ENCODE measurements at regions not wholly inside any gene's neighbourhood (a gene's known extent, or its start where the extent isn't known, plus 50 kb on each side); places are given as distances from the start of the nearest gene placed in this dataset.
"Not testable (repeated sequence)": the region's sequence is repeated elsewhere in the genome, so short reads cannot be mapped to it uniquely, and the experiment has no call there.

GRCh38 chr3:197364410-197365071 lies 66.1 kb upstream of the DLG1 start:
- H2AFZ ChIP-seq = no peak overlapping the region
- H3K27me3 ChIP-seq = no peaks in the 10 kb centered on the region
- no peak for DNase-seq (ENCODE audit: low spot score)
- TF ChIP-seq CTCF (IDR thresholded peaks at IDR 0.05; ENCODE audit: poor library complexity) (no peak), EZH2phosphoT487 (IDR thresholded peaks at IDR 0.05; ENCODE audit: low read depth, severe bottlenecking, unreplicated experiment) (no peak), EZH2 (IDR thresholded peaks at IDR 0.05; ENCODE audit: borderline replicate concordance) (no peak)
- H3K9me3 ChIP-seq (ENCODE audit: low read depth) = no peaks in the 10 kb centered on the region
- no peak overlapping the region for H3K4me2 ChIP-seq
- no peak overlapping the region for H3K4me3 ChIP-seq
- no peaks in the 10 kb centered on the region for H3K36me3 ChIP-seq (replicated peaks; ENCODE audit: insufficient read depth, low read depth)
- H3K4me1 ChIP-seq (ENCODE audit: insufficient read depth) = peaks cover 4% of the 10 kb centered on the region
- H3K9me2 ChIP-seq (replicated peaks; ENCODE audit: insufficient read depth) = no peaks in the 10 kb centered on the region
- 66% methylated on average over 9 of the region's 9 CpGs for WGBS (ENCODE audit: low lambda C conversion rate, missing lambda C conversion rate)
- H3K79me2 ChIP-seq = no peaks in the 10 kb centered on the region
- no peak overlapping the region for H3K27ac ChIP-seq
- no peaks in the 10 kb centered on the region for H4K20me1 ChIP-seq (ENCODE audit: insufficient read depth, poor library complexity, severe bottlenecking)

DNA sequence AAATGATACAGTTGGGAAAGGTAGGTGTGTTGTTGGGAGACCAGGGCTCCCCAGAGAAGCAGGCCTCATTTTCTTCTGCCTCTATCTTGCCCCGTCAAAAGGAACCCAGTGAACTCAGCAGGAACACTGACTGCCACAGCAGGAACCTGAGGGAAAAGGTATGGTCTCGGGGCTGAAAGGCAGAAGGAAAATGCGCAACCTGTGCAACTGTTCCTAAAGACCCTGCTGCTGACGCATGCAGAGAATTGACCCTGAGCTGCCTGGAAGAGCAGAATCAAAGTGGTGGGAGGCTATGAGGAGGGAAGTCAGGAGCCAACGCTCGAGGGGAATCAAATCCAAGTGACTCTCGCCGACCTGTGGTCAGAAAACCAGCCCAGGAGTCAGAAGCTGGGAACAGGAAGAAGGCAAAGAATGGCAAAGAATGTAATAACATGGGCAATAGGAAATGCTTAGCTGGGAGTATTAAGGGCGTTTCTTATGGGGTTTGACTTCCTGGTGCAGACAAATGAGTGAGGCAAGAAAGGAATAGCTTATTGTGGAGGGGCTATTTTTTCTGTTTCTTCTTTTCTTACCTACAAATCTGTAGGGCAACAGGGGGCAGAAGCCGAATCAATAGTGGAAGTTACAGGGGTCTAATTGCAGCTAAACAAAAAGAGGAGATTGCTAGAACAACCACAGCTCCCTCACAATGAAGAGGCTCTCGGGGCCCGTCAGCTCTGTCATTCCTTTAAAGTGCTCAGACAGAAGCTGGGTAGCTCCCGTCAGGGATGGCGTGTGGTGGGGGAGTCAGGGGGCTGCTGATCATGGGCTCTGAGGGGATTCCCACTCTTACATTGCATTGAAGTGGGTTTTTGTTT lies 65.4 kb upstream of the DLG1 start:
- 81% methylated on average over 14 of the region's 14 CpGs for WGBS (ENCODE audit: low lambda C conversion rate, missing lambda C conversion rate)
- Histone ChIP-seq H3K4me2 (no peak overlapping the region), H4K20me1 (ENCODE audit: insufficient read depth, poor library complexity, severe bottlenecking) (no peaks in the 10 kb centered on the region), H3K9me3 (ENCODE audit: low read depth) (no peaks in the 10 kb centered on the region), H3K4me3 (no peak overlapping the region), H3K27ac (no peak overlapping the region), H3K4me1 (ENCODE audit: insufficient read depth) (peaks cover 4% of the 10 kb centered on the region), H3K27me3 (no peaks in the 10 kb centered on the region), H3K9me2 (replicated peaks; ENCODE audit: insufficient read depth) (no peaks in the 10 kb centered on the region), H3K79me2 (no peaks in the 10 kb centered on the region), H3K36me3 (replicated peaks; ENCODE audit: insufficient read depth, low read depth) (no peaks in the 10 kb centered on the region), H2AFZ (no peak overlapping the region)
- TF ChIP-seq EZH2 (IDR thresholded peaks at IDR 0.05; ENCODE audit: borderline replicate concordance) (no peak), EZH2phosphoT487 (IDR thresholded peaks at IDR 0.05; ENCODE audit: low read depth, severe bottlenecking, unreplicated experiment) (no peak), CTCF (IDR thresholded peaks at IDR 0.05; ENCODE audit: poor library complexity) (no peak)
- DNase-seq (ENCODE audit: low spot score) = no peak

GRCh38 chr3:197362081-197362480 lies 63.7 kb upstream of the DLG1 start:
- TF ChIP-seq EZH2 (IDR thresholded peaks at IDR 0.05; ENCODE audit: borderline replicate concordance) (no peak), CTCF (IDR thresholded peaks at IDR 0.05; ENCODE audit: poor library complexity) (no peak), EZH2phosphoT487 (IDR thresholded peaks at IDR 0.05; ENCODE audit: low read depth, severe bottlenecking, unreplicated experiment) (no peak)
- no peaks in the 10 kb centered on the region for H3K36me3 ChIP-seq (replicated peaks; ENCODE audit: insufficient read depth, low read depth)
- H4K20me1 ChIP-seq (ENCODE audit: insufficient read depth, poor library complexity, severe bottlenecking) = no peaks in the 10 kb centered on the region
- H3K4me3 ChIP-seq = no peak overlapping the region
- no peaks in the 10 kb centered on the region for H3K27me3 ChIP-seq
- peaks cover 2% of the 10 kb centered on the region for H3K4me1 ChIP-seq (ENCODE audit: insufficient read depth)
- H2AFZ ChIP-seq = no peak overlapping the region
- no peaks in the 10 kb centered on the region for H3K79me2 ChIP-seq
- H3K4me2 ChIP-seq = no peak overlapping the region
- H3K9me2 ChIP-seq (replicated peaks; ENCODE audit: insufficient read depth) = no peaks in the 10 kb centered on the region
- WGBS (ENCODE audit: low lambda C conversion rate, missing lambda C conversion rate) = 90% methylated on average over 2 of the region's 2 CpGs
- no peaks in the 10 kb centered on the region for H3K9me3 ChIP-seq (ENCODE audit: low read depth)
- H3K27ac ChIP-seq = no peak overlapping the region
- no peak for DNase-seq (ENCODE audit: low spot score)

DNA sequence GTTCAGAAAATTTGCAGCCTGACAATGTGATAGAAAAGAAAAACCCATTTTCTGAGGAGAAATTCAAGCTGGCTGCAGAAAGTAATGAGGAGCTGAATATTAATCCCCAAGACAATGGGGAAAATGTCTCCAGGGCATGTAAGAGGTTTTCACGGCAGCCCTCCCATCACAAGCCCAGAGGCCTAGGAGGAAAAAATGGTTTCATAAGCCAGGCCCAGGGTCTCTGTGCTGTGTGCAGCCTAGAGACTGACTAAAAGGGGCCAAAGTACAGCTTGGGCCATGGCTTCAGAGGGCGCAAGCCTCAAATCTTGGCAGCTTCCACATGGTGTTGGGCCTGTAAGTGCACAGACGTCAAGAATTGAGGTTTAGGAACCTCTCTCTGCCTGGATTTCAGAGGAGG lies 61.7 kb upstream of the DLG1 start:
- not testable (repeated sequence) for H3K27me3 ChIP-seq; DNase-seq (ENCODE audit: low spot score); H3K4me3 ChIP-seq; H3K79me2 ChIP-seq; H3K27ac ChIP-seq; H3K9me3 ChIP-seq (ENCODE audit: low read depth); H3K36me3 ChIP-seq (replicated peaks; ENCODE audit: insufficient read depth, low read depth); H3K9me2 ChIP-seq (replicated peaks; ENCODE audit: insufficient read depth); H3K4me2 ChIP-seq; H4K20me1 ChIP-seq (ENCODE audit: insufficient read depth, poor library complexity, severe bottlenecking); H2AFZ ChIP-seq
- peaks cover 13% of the 10 kb centered on the region for H3K4me1 ChIP-seq (ENCODE audit: insufficient read depth)
- 89% methylated on average over 3 of the region's 3 CpGs for WGBS (ENCODE audit: low lambda C conversion rate, missing lambda C conversion rate)

DNA sequence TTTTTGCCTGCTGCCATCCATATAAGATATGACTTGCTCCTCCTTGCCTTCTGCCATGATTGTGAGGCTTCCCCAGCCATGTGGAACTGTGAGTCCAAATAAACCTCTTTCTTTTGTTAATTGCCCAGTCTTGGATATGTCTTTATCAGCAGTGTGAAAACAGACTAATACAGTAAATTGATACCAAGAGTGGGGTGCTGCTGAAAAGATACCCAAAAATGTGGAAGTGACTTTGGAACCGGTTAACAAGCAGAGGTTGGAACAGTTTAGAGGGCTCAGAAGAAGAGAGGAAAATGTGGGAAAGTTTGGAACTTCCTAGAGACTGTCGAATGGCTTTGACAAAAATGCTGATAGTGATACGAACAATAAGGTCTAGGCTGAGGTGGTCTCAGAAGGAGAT lies 61.1 kb upstream of the DLG1 start:
- not testable (repeated sequence) for DNase-seq (ENCODE audit: low spot score); H3K9me3 ChIP-seq (ENCODE audit: low read depth); H4K20me1 ChIP-seq (ENCODE audit: insufficient read depth, poor library complexity, severe bottlenecking); H3K9me2 ChIP-seq (replicated peaks; ENCODE audit: insufficient read depth); H3K27ac ChIP-seq; H3K4me2 ChIP-seq; H3K27me3 ChIP-seq; H2AFZ ChIP-seq; H3K4me3 ChIP-seq; H3K79me2 ChIP-seq; H3K36me3 ChIP-seq (replicated peaks; ENCODE audit: insufficient read depth, low read depth)
- H3K4me1 ChIP-seq (ENCODE audit: insufficient read depth) = peaks cover 18% of the 10 kb centered on the region
- 96% methylated on average over 3 of the region's 3 CpGs for WGBS (ENCODE audit: low lambda C conversion rate, missing lambda C conversion rate)

Data from hepatocyte (in vitro differentiated cells).